Left lung (tissue), 4 donors: ENCODE measurements at regions not wholly inside any gene's neighbourhood (a gene's known extent, or its start where the extent isn't known, plus 50 kb on each side); places are given as distances from the start of the nearest gene placed in this dataset.
"Not testable (repeated sequence)": the region's sequence is repeated elsewhere in the genome, so short reads cannot be mapped to it uniquely, and the experiment has no call there.

ENCODE experiments used
- ATAC-seq: fragments of 200-7000 bp; cut with Tn5 transposase; one replicate; pipeline ENCODE4 v1.9.1; 2020; ENCODE audit warnings: moderate library complexity
- DNase-seq, 4 donors: peaks; one replicate each; pipeline ENCODE4 v3.0.0-alpha.2; 2013 to 2020
- H3K27ac ChIP-seq, 2 donors: fragments of 200-600 bp; sonication (generic) in 1 of 2; one replicate each; pipeline versions ENCODE4 v1.5.0 to v1.8.0; 2020 to 2021
- H3K27me3 ChIP-seq, 2 donors: fragments of 200-600 bp; sonication (generic) in 1 of 2; one replicate each; pipeline versions ENCODE4 v1.5.0 to v1.8.0; 2020 to 2021
- H3K36me3 ChIP-seq, 2 donors: fragments of 200-600 bp; sonication (generic) in 1 of 2; one replicate each; pipeline versions ENCODE4 v1.5.0 to v1.8.0; 2020 to 2021
- H3K4me1 ChIP-seq, 2 donors: fragments of 200-600 bp; one replicate each; pipeline ENCODE4 v1.8.0; 2021
- H3K4me3 ChIP-seq, 2 donors: fragments of 200-600 bp; sonication (generic) in 1 of 2; one replicate each; pipeline versions ENCODE4 v1.5.0 to v1.8.0; 2020 to 2021; ENCODE audit warnings: mild to moderate bottlenecking in 1 of 2
- H3K9me3 ChIP-seq, 2 donors: fragments of 200-600 bp; sonication (generic) in 1 of 2; one replicate each; pipeline versions ENCODE4 v1.5.0 to v1.8.0; 2020 to 2021
- intact Hi-C, 2 donors: fragments of 100-400 bp; cut with DNase I; formaldehyde crosslinking; loops; one replicate each; pipeline versions ENCODE4 v1.11.2 to v1.14.2; 2022
- TF ChIP-seq, protein P1 (sequence below), 2 donors: fragments of 200-600 bp; sonication (generic) in 1 of 2; IDR thresholded peaks; one replicate each; pipeline versions ENCODE4 v1.5.0 to v1.8.0; 2021; ENCODE audit warnings: antibody characterized with exemption in 2 of 2
- donor health status: DM: no; HTN: yes; CAD: no.
- donor health status: DM: no; HTN: no; CAD: no.

GRCh38 chr13:70237131-70237530, 128.9 kb upstream of the KLHL1 start:
- Histone ChIP-seq H3K4me3 (no peak overlapping the region), H3K27me3 (no peaks in the 10 kb centered on the region), H3K4me1 (no peaks in the 10 kb centered on the region), H3K9me3 (peaks cover 0 to 14% of the 10 kb centered on the region in 2 donors), H3K27ac (no peak overlapping the region), H3K36me3 (no peaks in the 10 kb centered on the region)
- TF ChIP-seq, protein P1, sequence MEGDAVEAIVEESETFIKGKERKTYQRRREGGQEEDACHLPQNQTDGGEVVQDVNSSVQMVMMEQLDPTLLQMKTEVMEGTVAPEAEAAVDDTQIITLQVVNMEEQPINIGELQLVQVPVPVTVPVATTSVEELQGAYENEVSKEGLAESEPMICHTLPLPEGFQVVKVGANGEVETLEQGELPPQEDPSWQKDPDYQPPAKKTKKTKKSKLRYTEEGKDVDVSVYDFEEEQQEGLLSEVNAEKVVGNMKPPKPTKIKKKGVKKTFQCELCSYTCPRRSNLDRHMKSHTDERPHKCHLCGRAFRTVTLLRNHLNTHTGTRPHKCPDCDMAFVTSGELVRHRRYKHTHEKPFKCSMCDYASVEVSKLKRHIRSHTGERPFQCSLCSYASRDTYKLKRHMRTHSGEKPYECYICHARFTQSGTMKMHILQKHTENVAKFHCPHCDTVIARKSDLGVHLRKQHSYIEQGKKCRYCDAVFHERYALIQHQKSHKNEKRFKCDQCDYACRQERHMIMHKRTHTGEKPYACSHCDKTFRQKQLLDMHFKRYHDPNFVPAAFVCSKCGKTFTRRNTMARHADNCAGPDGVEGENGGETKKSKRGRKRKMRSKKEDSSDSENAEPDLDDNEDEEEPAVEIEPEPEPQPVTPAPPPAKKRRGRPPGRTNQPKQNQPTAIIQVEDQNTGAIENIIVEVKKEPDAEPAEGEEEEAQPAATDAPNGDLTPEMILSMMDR (IDR thresholded peaks at IDR 0.05), result no peak
- no peak for DNase-seq
- intact Hi-C loops, result no loop called here
- ATAC-seq, result no peak

- DNase-seq (no peak), ATAC-seq (no peak)
- H3K4me1 ChIP-seq, result no peaks in the 10 kb centered on the region
- H3K4me3 ChIP-seq, result no peak overlapping the region
- H3K36me3 ChIP-seq, result no peaks in the 10 kb centered on the region
- peaks cover 0 to 14% of the 10 kb centered on the region in 2 donors for H3K9me3 ChIP-seq
- TF ChIP-seq, protein P1 (IDR thresholded peaks at IDR 0.05), result no peak
- intact Hi-C loops, result no loop called here
- H3K27me3 ChIP-seq, result no peaks in the 10 kb centered on the region
- H3K27ac ChIP-seq, result no peak overlapping the region
Measured at GRCh38 chr13:70235565-70235964, 127.3 kb upstream of the KLHL1 start.

DNA sequence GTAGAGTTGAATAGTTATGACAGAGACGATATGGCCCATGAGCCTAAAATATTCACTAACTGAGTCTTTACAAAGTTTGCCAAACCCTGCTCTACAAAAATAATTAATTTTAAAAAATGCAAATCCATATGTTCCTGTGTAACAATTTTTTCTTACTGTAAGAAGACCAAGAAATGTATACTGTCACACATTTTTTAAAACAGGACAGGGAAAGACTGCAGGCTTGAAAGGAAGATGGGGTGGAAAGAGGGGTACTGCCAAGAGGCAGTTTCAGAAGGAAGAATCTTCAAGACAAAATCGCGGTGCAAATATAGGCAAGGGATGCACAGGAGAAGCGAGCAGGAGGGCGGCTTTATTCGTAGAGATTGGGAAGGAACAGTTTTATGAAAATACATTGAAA, 115.7 kb upstream of the KLHL1 start:
- H3K36me3 ChIP-seq, result no peaks in the 10 kb centered on the region
- no peaks in the 10 kb centered on the region for H3K9me3 ChIP-seq
- TF ChIP-seq, protein P1 (IDR thresholded peaks at IDR 0.05), result no peak
- H3K27ac ChIP-seq, result no peak overlapping the region
- no peaks in the 10 kb centered on the region for H3K27me3 ChIP-seq
- no peaks in the 10 kb centered on the region for H3K4me1 ChIP-seq
- H3K4me3 ChIP-seq, result no peak overlapping the region
- intact Hi-C loops, result no loop called here
- ATAC-seq (no peak), DNase-seq (no peak)

- no peaks in the 10 kb centered on the region for H3K4me1 ChIP-seq
- DNase-seq (peak in 1 of 4 donors; percentile 4), ATAC-seq (no peak)
- H3K4me3 ChIP-seq, result no peak overlapping the region
- no peaks in the 10 kb centered on the region for H3K27me3 ChIP-seq
- no peaks in the 10 kb centered on the region for H3K9me3 ChIP-seq
- TF ChIP-seq, protein P1 (IDR thresholded peaks at IDR 0.05), result no peak
- no peaks in the 10 kb centered on the region for H3K36me3 ChIP-seq
- no peak overlapping the region for H3K27ac ChIP-seq
- intact Hi-C loops, result no loop called here
Measured at GRCh38 chr13:70222926-70223325, 114.7 kb upstream of the KLHL1 start.

DNA sequence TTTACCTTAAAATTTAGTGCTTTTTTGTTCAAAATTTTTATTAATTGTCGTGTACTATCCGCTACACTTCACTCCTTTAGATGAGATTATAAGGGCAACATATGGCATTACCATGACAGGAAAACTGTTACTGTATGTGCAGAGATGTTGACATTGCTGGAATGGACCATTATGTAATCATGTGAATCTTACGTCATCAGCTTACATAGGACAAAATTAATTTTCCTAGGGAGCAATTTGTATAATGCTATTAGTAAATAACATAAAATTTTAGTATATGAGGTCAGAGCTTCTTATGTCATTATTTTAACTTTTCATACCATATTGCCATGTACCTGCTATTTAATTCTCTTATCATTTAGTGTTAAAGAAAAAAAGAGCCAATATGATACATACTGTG, 110.4 kb upstream of the KLHL1 start:
- no peak overlapping the region for H3K27ac ChIP-seq
- intact Hi-C loops, result no loop called here
- no peaks in the 10 kb centered on the region for H3K9me3 ChIP-seq
- ATAC-seq (no peak), DNase-seq (no peak)
- H3K4me3 ChIP-seq, result no peak overlapping the region
- H3K36me3 ChIP-seq, result no peaks in the 10 kb centered on the region
- no peaks in the 10 kb centered on the region for H3K4me1 ChIP-seq
- no peaks in the 10 kb centered on the region for H3K27me3 ChIP-seq
- TF ChIP-seq, protein P1 (IDR thresholded peaks at IDR 0.05), result no peak

- DNase-seq, ATAC-seq, H3K9me3 ChIP-seq, H3K36me3 ChIP-seq, H3K27ac ChIP-seq, H3K27me3 ChIP-seq, H3K4me3 ChIP-seq, H3K4me1 ChIP-seq, intact Hi-C loops: not testable (repeated sequence)
Measured at GRCh38 chr13:70208968-70209367, 100.7 kb upstream of the KLHL1 start.
